ENCODE measurements at regions not wholly inside any gene's neighbourhood (a gene's known extent, or its start where the extent isn't known, plus 50 kb on each side); places are given as distances from the start of the nearest gene placed in this dataset.

DNA sequence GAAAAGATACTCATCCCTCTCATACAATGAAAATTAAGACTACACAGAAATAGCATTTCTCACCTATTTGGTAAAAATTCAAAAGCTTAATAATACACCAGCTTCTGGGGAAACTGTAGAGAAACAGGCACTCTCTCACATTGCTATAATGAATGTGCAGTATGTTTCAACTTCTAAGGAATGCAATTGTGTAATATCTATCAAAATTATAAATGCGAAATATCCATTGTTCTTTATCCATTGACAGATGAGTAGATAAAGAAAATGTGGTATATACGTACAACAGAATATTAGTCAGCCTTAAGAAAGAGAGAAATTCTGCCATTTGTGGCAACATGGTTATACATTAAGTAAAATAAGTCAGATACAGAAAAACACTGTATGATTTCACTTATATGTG lies 101.4 kb upstream of the OR9G4 start:
- H3K27me3 ChIP-seq: no peaks in the 10 kb centered on the region
- intact Hi-C loops (cut with DNase I): loop anchor here (10.0 kb wide), 1 partner anchor 395 kb away; no protein-coding TSS in a partner anchor
- no peak overlapping the region for H3K4me3 ChIP-seq

DNA sequence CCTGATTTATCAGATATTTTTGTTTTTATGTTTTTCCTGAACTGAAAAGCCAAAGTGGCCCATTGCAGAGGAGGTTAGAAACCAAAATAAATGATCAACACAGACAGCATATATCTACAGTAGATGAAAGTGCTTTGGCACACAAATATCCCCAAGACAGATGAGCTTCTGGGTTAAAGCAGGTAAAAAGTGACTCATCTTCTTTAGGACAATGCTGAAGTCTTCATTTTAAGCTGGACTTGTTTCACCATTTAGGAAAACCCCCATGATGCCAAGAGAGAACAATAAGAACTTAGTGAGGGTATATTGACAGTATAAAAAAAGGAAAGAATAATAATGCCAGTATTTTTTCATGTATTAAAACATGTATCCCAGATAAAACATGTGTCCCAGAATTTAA lies 100.8 kb upstream of the OR9G4 start:
- TF ChIP-seq POLR2AphosphoS5 (IDR thresholded peaks at IDR 0.05; ENCODE audit: insufficient read depth in 1 of 2, low read depth in 1 of 2) (no peak), POLR2A (IDR thresholded peaks at IDR 0.05) (no peak)
- TF ChIP-seq, protein P1, sequence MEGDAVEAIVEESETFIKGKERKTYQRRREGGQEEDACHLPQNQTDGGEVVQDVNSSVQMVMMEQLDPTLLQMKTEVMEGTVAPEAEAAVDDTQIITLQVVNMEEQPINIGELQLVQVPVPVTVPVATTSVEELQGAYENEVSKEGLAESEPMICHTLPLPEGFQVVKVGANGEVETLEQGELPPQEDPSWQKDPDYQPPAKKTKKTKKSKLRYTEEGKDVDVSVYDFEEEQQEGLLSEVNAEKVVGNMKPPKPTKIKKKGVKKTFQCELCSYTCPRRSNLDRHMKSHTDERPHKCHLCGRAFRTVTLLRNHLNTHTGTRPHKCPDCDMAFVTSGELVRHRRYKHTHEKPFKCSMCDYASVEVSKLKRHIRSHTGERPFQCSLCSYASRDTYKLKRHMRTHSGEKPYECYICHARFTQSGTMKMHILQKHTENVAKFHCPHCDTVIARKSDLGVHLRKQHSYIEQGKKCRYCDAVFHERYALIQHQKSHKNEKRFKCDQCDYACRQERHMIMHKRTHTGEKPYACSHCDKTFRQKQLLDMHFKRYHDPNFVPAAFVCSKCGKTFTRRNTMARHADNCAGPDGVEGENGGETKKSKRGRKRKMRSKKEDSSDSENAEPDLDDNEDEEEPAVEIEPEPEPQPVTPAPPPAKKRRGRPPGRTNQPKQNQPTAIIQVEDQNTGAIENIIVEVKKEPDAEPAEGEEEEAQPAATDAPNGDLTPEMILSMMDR (IDR thresholded peaks at IDR 0.05): no peak
- H3K27me3 ChIP-seq: no peaks in the 10 kb centered on the region
- H3K4me3 ChIP-seq: no peak overlapping the region
- H3K9me3 ChIP-seq: no peaks in the 10 kb centered on the region
- H3K4me1 ChIP-seq: peaks cover 13% of the 10 kb centered on the region
- no peaks in the 10 kb centered on the region for H3K36me3 ChIP-seq
- no peak for DNase-seq (ENCODE audit: extremely low spot score in 2 of 2)
- intact Hi-C loops (cut with DNase I): no loop called here
- no peak overlapping the region for H3K27ac ChIP-seq

More for the DNA sequence above, 101.4 kb upstream of the OR9G4 start:
- no peak overlapping the region for H3K27ac ChIP-seq
- no peak for DNase-seq (ENCODE audit: extremely low spot score in 2 of 2)
- peaks cover 13% of the 10 kb centered on the region for H3K4me1 ChIP-seq
- TF ChIP-seq POLR2A (IDR thresholded peaks at IDR 0.05) (no peak), POLR2AphosphoS5 (IDR thresholded peaks at IDR 0.05; ENCODE audit: insufficient read depth in 1 of 2, low read depth in 1 of 2) (no peak)
- TF ChIP-seq, protein P1 (IDR thresholded peaks at IDR 0.05): no peak
- H3K36me3 ChIP-seq: no peaks in the 10 kb centered on the region
- H3K9me3 ChIP-seq: no peaks in the 10 kb centered on the region

DNA sequence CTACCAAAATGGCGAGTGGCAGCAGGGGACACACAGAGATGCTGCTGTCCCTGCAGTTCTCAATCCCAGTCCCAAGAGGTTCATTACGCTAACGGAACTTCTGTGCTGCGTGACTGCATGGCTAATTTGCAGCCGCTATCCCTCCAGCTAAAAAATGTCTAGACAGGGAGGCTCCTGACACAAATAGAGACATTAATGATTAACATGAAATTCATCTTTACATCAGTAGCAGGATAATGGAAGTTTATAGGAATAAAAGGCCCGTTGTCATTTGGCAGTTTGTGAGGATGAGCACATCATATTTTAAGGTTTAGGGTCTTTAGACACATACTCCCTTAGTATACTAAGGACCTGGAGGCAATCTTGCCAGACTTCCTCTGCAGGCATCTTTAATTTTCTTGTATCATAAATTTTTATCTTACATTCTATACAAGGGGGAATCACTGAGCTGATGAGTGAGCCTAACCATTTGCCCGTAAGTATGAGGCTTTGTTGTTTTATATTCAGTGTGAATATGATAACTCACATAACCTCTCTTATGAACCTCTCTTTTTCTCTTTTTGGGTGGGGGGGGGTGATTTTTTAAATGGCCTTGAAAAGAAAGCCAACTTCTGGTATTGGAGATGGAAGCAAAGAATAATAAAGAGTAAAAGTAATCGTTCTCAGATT lies 99.8 kb upstream of the OR9G4 start:
- intact Hi-C loops (cut with DNase I): no loop called here
- no peak for DNase-seq (ENCODE audit: extremely low spot score in 2 of 2)
- Histone ChIP-seq H3K27me3 (no peaks in the 10 kb centered on the region), H3K4me1 (peaks cover 13% of the 10 kb centered on the region), H3K27ac (no peak overlapping the region), H3K36me3 (no peaks in the 10 kb centered on the region), H3K4me3 (no peak overlapping the region), H3K9me3 (no peaks in the 10 kb centered on the region)
- no peak for TF ChIP-seq POLR2A (IDR thresholded peaks at IDR 0.05)
- TF ChIP-seq POLR2AphosphoS5 (IDR thresholded peaks at IDR 0.05; ENCODE audit: insufficient read depth in 1 of 2, low read depth in 1 of 2): no peak
- TF ChIP-seq, protein P1 (IDR thresholded peaks at IDR 0.05): no peak

DNA sequence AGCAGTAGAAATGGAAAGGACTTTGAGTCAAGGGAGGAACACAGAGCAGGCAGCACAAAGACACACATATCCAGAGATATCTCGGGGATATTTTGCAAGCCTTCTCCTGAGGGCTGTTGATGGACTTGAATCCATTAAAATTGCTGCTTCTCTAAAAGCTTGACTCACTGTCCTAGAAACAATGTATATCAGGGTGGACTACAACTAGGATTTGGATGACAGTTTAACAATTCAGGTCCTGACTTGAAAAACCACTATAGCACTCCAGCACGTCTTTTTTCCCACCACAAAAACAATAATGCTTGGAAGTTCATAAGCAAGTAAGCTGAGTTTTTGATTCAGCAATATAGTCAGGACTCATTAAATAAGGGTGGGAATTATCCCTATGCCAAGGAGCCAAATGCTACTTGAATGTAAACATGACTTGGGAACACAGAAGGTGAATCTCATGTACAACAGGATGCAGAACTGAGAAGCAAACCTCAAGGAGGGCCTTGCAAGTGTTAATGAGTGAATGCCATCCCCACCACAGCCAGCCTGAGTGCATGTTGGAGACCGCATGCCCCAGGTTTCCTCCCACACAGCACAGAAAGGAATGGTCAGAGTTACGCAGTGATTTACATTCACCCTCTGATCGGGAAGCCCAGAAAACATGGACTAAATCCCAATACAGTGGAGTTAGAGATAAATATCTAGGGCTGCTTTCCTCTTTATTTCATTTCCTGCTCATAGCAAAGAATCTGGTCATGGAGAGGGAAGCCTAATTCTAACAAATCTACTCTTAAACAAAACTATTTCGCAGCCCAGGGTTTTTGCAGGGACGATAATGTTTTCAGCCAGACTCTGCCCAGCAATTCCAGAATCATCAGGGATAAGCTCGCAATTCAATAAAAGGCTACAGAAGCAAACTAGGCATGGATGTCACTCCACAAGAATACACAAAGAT lies 98.4 kb upstream of the OR9G4 start:
- intact Hi-C loops (cut with DNase I): no loop called here
- H3K4me1 ChIP-seq: peaks cover 13% of the 10 kb centered on the region
- H3K36me3 ChIP-seq: no peaks in the 10 kb centered on the region
- no peak overlapping the region for H3K27ac ChIP-seq
- H3K27me3 ChIP-seq: no peaks in the 10 kb centered on the region
- no peak for DNase-seq (ENCODE audit: extremely low spot score in 2 of 2)
- TF ChIP-seq POLR2AphosphoS5 (IDR thresholded peaks at IDR 0.05; ENCODE audit: insufficient read depth in 1 of 2, low read depth in 1 of 2) (no peak), POLR2A (IDR thresholded peaks at IDR 0.05) (no peak)
- TF ChIP-seq, protein P1 (IDR thresholded peaks at IDR 0.05): no peak
- H3K4me3 ChIP-seq: no peak overlapping the region
- no peaks in the 10 kb centered on the region for H3K9me3 ChIP-seq
